ENCODE measurements at regions not wholly inside any gene's neighbourhood (a gene's known extent, or its start where the extent isn't known, plus 50 kb on each side); places are given as distances from the start of the nearest gene placed in this dataset.

- H4K20me1 ChIP-seq (ENCODE audit: insufficient read depth, low read length), result no peaks in the 10 kb centered on the region
- H3K4me2 ChIP-seq (replicated peaks; ENCODE audit: extremely low read depth, low read length, poor library complexity, severe bottlenecking), result no peak overlapping the region
- no peaks in the 10 kb centered on the region for H3K9me3 ChIP-seq (replicated peaks in 1 of 2; ENCODE audit: control insufficient read depth in 1 of 2, insufficient read depth in 1 of 2, low read length in 2 of 2)
- H3K4me3 Mint-ChIP-seq, result no peak overlapping the region
- H3K36me3 Mint-ChIP-seq, result no peaks in the 10 kb centered on the region
- intact Hi-C loops (cut with micrococcal nuclease), result no loop called here
- H3K27ac ChIP-seq (ENCODE audit: low read depth in 1 of 2, low read length in 2 of 2), result no peak overlapping the region
- no peaks in the 10 kb centered on the region for H3K36me3 ChIP-seq (replicated peaks in 1 of 2; ENCODE audit: control insufficient read depth in 1 of 2, insufficient read depth in 2 of 2, low read length in 2 of 2)
- DNase-seq, result no peak
- H3K4me3 ChIP-seq (replicated peaks in 1 of 3; ENCODE audit: low read depth in 2 of 3, low read length in 3 of 3), result no peak overlapping the region
- no peak overlapping the region for H3K9ac ChIP-seq (ENCODE audit: insufficient read depth, low read length, poor library complexity, severe bottlenecking)
- H2AFZ ChIP-seq (ENCODE audit: insufficient read depth, low read depth, low read length, poor library complexity, severe bottlenecking), result no peak overlapping the region
- H3K9me3 Mint-ChIP-seq, result peaks cover 0 to 8% (median 2%) of the 10 kb centered on the region in 7 donors
- H3K27me3 ChIP-seq (ENCODE audit: control insufficient read depth in 2 of 2, insufficient read depth in 2 of 2, low read length in 2 of 2), result no peaks in the 10 kb centered on the region
- 70% methylated on average over 3 of the region's 5 CpGs for WGBS (ENCODE audit: insufficient coverage)
- no peaks in the 10 kb centered on the region for H3K79me2 ChIP-seq (ENCODE audit: insufficient read depth, low read length)
- H3K4me1 ChIP-seq (ENCODE audit: control insufficient read depth in 1 of 2, insufficient read depth in 2 of 2, low read length in 2 of 2), result no peaks in the 10 kb centered on the region
- no peak overlapping the region for H3K27ac Mint-ChIP-seq
- H3K4me1 Mint-ChIP-seq, result no peaks in the 10 kb centered on the region
- H3K27me3 Mint-ChIP-seq (ENCODE audit: low read depth in 3 of 3), result peaks cover 4 to 8% (median 7%) of the 10 kb centered on the region in 3 donors
- TF ChIP-seq, protein P1, sequence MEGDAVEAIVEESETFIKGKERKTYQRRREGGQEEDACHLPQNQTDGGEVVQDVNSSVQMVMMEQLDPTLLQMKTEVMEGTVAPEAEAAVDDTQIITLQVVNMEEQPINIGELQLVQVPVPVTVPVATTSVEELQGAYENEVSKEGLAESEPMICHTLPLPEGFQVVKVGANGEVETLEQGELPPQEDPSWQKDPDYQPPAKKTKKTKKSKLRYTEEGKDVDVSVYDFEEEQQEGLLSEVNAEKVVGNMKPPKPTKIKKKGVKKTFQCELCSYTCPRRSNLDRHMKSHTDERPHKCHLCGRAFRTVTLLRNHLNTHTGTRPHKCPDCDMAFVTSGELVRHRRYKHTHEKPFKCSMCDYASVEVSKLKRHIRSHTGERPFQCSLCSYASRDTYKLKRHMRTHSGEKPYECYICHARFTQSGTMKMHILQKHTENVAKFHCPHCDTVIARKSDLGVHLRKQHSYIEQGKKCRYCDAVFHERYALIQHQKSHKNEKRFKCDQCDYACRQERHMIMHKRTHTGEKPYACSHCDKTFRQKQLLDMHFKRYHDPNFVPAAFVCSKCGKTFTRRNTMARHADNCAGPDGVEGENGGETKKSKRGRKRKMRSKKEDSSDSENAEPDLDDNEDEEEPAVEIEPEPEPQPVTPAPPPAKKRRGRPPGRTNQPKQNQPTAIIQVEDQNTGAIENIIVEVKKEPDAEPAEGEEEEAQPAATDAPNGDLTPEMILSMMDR (IDR thresholded peaks at IDR 0.05), result no peak
These were observed 205.9 kb downstream of the NSG2 start for GRCh38 chr5:174251305-174252000.

- Histone ChIP-seq H3K4me1 (ENCODE audit: control insufficient read depth in 1 of 2, insufficient read depth in 2 of 2, low read length in 2 of 2) (no peaks in the 10 kb centered on the region), H3K9ac (ENCODE audit: insufficient read depth, low read length, poor library complexity, severe bottlenecking) (no peak overlapping the region), H3K27ac (ENCODE audit: low read depth in 1 of 2, low read length in 2 of 2) (no peak overlapping the region), H3K36me3 (replicated peaks in 1 of 2; ENCODE audit: control insufficient read depth in 1 of 2, insufficient read depth in 2 of 2, low read length in 2 of 2) (no peaks in the 10 kb centered on the region), H3K4me2 (replicated peaks; ENCODE audit: extremely low read depth, low read length, poor library complexity, severe bottlenecking) (no peak overlapping the region), H3K4me3 (replicated peaks in 1 of 3; ENCODE audit: low read depth in 2 of 3, low read length in 3 of 3) (no peak overlapping the region), H3K79me2 (ENCODE audit: insufficient read depth, low read length) (no peaks in the 10 kb centered on the region), H2AFZ (ENCODE audit: insufficient read depth, low read depth, low read length, poor library complexity, severe bottlenecking) (no peak overlapping the region), H4K20me1 (ENCODE audit: insufficient read depth, low read length) (no peaks in the 10 kb centered on the region), H3K9me3 (replicated peaks in 1 of 2; ENCODE audit: control insufficient read depth in 1 of 2, insufficient read depth in 1 of 2, low read length in 2 of 2) (no peaks in the 10 kb centered on the region), H3K27me3 (ENCODE audit: control insufficient read depth in 2 of 2, insufficient read depth in 2 of 2, low read length in 2 of 2) (no peaks in the 10 kb centered on the region)
- Mint-ChIP-seq H3K36me3 (no peaks in the 10 kb centered on the region), H3K27ac (no peak overlapping the region), H3K9me3 (peaks cover 0 to 8% (median 2%) of the 10 kb centered on the region in 7 donors), H3K4me1 (no peaks in the 10 kb centered on the region), H3K27me3 (ENCODE audit: low read depth in 3 of 3) (peaks cover 4 to 11% (median 7%) of the 10 kb centered on the region in 3 donors), H3K4me3 (no peak overlapping the region)
- no peak for DNase-seq
- WGBS (ENCODE audit: insufficient coverage), result 80% methylated on average over 1 of the region's 1 CpG
- intact Hi-C loops (cut with micrococcal nuclease), result no loop called here
- TF ChIP-seq, protein P1 (IDR thresholded peaks at IDR 0.05), result no peak
These were observed 206.6 kb downstream of the NSG2 start for GRCh38 chr5:174252121-174252520.

Measured in CD14-positive monocyte (primary cell).